ENCODE measurements at regions not wholly inside any gene's neighbourhood (a gene's known extent, or its start where the extent isn't known, plus 50 kb on each side); places are given as distances from the start of the nearest gene placed in this dataset.
"Not testable (repeated sequence)": the region's sequence is repeated elsewhere in the genome, so short reads cannot be mapped to it uniquely, and the experiment has no call there.

GRCh38 chr15:28614420-28614819, 61.1 kb downstream of the GOLGA6L25 start:
- TF ChIP-seq CTCF, POLR2A (IDR thresholded peaks at IDR 0.05): not testable (repeated sequence)
